Posterior cingulate gyrus (tissue), 11 donors: ENCODE measurements at regions not wholly inside any gene's neighbourhood (a gene's known extent, or its start where the extent isn't known, plus 50 kb on each side); places are given as distances from the start of the nearest gene placed in this dataset.

Source experiments
- DNase-seq, 10 donors: peaks; one replicate each; pipeline versions ENCODE4 v3.0.0 to v3.0.0-alpha.2; 2020 to 2021; ENCODE audit warnings: mixed read lengths in 3 of 10
- intact Hi-C: fragments of 100-400 bp; cut with DNase I; formaldehyde crosslinking; loops from one replicate; pipeline ENCODE4 v1.15.1; 2023

- intact Hi-C loops, result no loop called here
- DNase-seq, result no peak
Measured at GRCh38 chr9:1804128-1804865, 210.8 kb upstream of the SMARCA2 start.

- intact Hi-C loops, result no loop called here
- peak in 4 of 10 donors; percentile 9 to 83 (median 58) for DNase-seq
Measured at GRCh38 chr9:1829719-1830118, 185.4 kb upstream of the SMARCA2 start.

GRCh38 chr9:1832960-1833359 is 182.2 kb upstream of the SMARCA2 start:
- intact Hi-C loops, result no loop called here
- DNase-seq, result no peak

GRCh38 chr9:1837453-1838084 is 177.6 kb upstream of the SMARCA2 start:
- intact Hi-C loops, result no loop called here
- DNase-seq, result peak in 4 of 10 donors; percentile 6 to 26 (median 20)

GRCh38 chr9:1839909-1840308 is 175.2 kb upstream of the SMARCA2 start:
- intact Hi-C loops, result no loop called here
- peak in 1 of 10 donors; percentile 62 for DNase-seq

GRCh38 chr9:1845425-1845824 is 169.7 kb upstream of the SMARCA2 start:
- DNase-seq, result no peak
- intact Hi-C loops, result no loop called here

GRCh38 chr9:1855726-1856125 is 159.4 kb upstream of the SMARCA2 start:
- intact Hi-C loops, result no loop called here
- no peak for DNase-seq

GRCh38 chr9:1857808-1858207 is 157.3 kb upstream of the SMARCA2 start:
- peak in 1 of 10 donors; percentile 59 for DNase-seq
- intact Hi-C loops, result no loop called here

GRCh38 chr9:1869843-1870242 is 145.3 kb upstream of the SMARCA2 start:
- no peak for DNase-seq
- intact Hi-C loops, result no loop called here

GRCh38 chr9:1870915-1871314 is 144.2 kb upstream of the SMARCA2 start:
- DNase-seq, result no peak
- intact Hi-C loops, result no loop called here

GRCh38 chr9:1871626-1872419 is 143.3 kb upstream of the SMARCA2 start:
- DNase-seq, result no peak
- intact Hi-C loops, result no loop called here

- DNase-seq, result no peak
- intact Hi-C loops, result no loop called here
Measured at GRCh38 chr9:1875251-1875851, 139.8 kb upstream of the SMARCA2 start.

GRCh38 chr9:1875921-1876448 is 139.2 kb upstream of the SMARCA2 start:
- no peak for DNase-seq

GRCh38 chr9:1876891-1877496 is 138.2 kb upstream of the SMARCA2 start:
- no peak for DNase-seq
- intact Hi-C loops, result no loop called here

More at GRCh38 chr9:1875921-1876448, 139.2 kb upstream of the SMARCA2 start:
- intact Hi-C loops, result no loop called here

GRCh38 chr9:1877951-1878350 is 137.2 kb upstream of the SMARCA2 start:
- intact Hi-C loops, result no loop called here
- no peak for DNase-seq

GRCh38 chr9:1878811-1879210 is 136.3 kb upstream of the SMARCA2 start:
- DNase-seq, result no peak
- intact Hi-C loops, result no loop called here

GRCh38 chr9:1879501-1879900 is 135.6 kb upstream of the SMARCA2 start:
- no peak for DNase-seq
- intact Hi-C loops, result no loop called here

- DNase-seq, result no peak
- intact Hi-C loops, result no loop called here
Measured at GRCh38 chr9:1880038-1880565, 135.0 kb upstream of the SMARCA2 start.

GRCh38 chr9:1881708-1882295 is 133.3 kb upstream of the SMARCA2 start:
- intact Hi-C loops, result no loop called here
- no peak for DNase-seq
